Activated naive CD4-positive, alpha-beta T cell treated with anti-CD3 and anti-CD28 coated beads for 36 hours (primary cell): ENCODE measurements at regions not wholly inside any gene's neighbourhood (a gene's known extent, or its start where the extent isn't known, plus 50 kb on each side); places are given as distances from the start of the nearest gene placed in this dataset.

Experiments
- CTCF ChIA-PET: fragments of 350-600 bp; sonication (Branson Sonifier 250); formaldehyde crosslinking; loops from one replicate; lab custom pipeline; 2021; ENCODE audit warnings: antibody characterized with exemption; lab: Charles Lee
- DNase-seq: peaks from one replicate; pipeline ENCODE4 v3.0.0-alpha.2; 2020
- H3K27ac Mint-ChIP-seq: one replicate; pipeline ENCODE4 v1.8.0; 2021; ENCODE audit warnings: mild to moderate bottlenecking, mixed read lengths
- H3K27me3 Mint-ChIP-seq: one replicate; pipeline ENCODE4 v1.8.0; 2021; ENCODE audit warnings: low read depth, mixed read lengths
- H3K36me3 Mint-ChIP-seq: one replicate; pipeline ENCODE4 v1.8.0; 2021; ENCODE audit warnings: low read depth, mixed read lengths
- H3K4me1 Mint-ChIP-seq: one replicate; pipeline ENCODE4 v1.8.0; 2021; ENCODE audit warnings: low read depth, mixed read lengths
- H3K4me3 Mint-ChIP-seq: one replicate; pipeline ENCODE4 v1.8.0; 2021; ENCODE audit warnings: mild to moderate bottlenecking, moderate library complexity, mixed read lengths
- H3K9me3 Mint-ChIP-seq: one replicate; pipeline ENCODE4 v1.8.0; 2021; ENCODE audit warnings: mixed read lengths
- intact Hi-C: fragments of 100-400 bp; cut with micrococcal nuclease; formaldehyde crosslinking; loops from one replicate; pipeline ENCODE4 v1.15.1; 2023

DNA sequence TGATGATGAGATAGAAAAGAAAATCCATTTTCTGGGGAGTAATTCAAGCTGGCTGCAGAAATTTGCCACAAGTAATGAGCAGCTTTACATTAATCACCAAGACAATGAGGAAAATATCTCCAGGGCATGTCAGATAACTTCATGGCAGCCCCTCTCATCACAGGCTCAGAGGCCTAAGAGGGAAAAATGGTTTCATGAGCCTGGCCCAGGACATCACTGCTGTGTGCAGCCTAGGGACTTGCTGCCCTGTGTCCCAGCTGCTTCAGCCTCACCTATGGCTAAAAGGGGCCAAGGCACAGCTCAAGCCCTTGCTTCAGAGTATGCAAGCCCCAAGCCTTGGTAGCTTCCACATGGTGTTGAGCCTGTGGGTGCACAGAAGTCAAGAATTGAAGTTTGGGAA lies 161.7 kb downstream of the OPA1 start:
- CTCF ChIA-PET = interaction anchor here (0.6 to 0.8 kb wide), 2 partner anchors 9 to 42 kb away, joined by 3 to 4 read pairs; no protein-coding TSS in a partner anchor
- peaks cover 20% of the 10 kb centered on the region for H3K9me3 Mint-ChIP-seq
- no peak overlapping the region for H3K4me3 Mint-ChIP-seq
- peaks cover 4% of the 10 kb centered on the region for H3K27me3 Mint-ChIP-seq
- no peak overlapping the region for H3K27ac Mint-ChIP-seq
- intact Hi-C loops = no loop called here
- DNase-seq = no peak
- H3K4me1 Mint-ChIP-seq = no peaks in the 10 kb centered on the region
- H3K36me3 Mint-ChIP-seq = peaks cover 3% of the 10 kb centered on the region

DNA sequence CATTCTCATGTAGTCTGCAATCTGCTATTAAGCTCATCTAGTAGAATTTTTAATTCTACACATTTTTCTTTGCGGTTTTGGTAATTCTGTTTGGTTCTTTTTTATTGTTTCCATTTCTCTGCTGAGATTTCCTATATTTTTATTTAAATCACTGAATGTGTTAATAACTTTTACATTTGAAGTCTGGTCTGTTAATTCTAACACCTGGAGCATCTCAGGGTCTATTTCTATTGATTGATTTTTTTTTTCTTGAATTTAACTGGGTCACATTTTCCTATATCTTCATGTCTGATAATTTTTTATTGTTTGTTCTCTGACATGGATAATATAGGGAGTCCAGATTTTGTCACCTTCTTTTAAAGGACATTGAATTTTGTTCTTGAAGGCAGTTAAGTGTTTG lies 163.5 kb downstream of the OPA1 start:
- H3K27ac Mint-ChIP-seq = no peak overlapping the region
- H3K4me3 Mint-ChIP-seq = no peak overlapping the region
- H3K27me3 Mint-ChIP-seq = peaks cover 2% of the 10 kb centered on the region
- CTCF ChIA-PET = interaction anchor here (1.2 kb wide), 1 partner anchor 944 kb away, joined by 4 read pairs; no protein-coding TSS in a partner anchor
- intact Hi-C loops = no loop called here
- peaks cover 20% of the 10 kb centered on the region for H3K9me3 Mint-ChIP-seq
- H3K4me1 Mint-ChIP-seq = no peaks in the 10 kb centered on the region
- DNase-seq = no peak
- peaks cover 3% of the 10 kb centered on the region for H3K36me3 Mint-ChIP-seq

GRCh38 chr3:193757457-193757856 lies 164.4 kb downstream of the OPA1 start:
- peaks cover 2% of the 10 kb centered on the region for H3K27me3 Mint-ChIP-seq
- CTCF ChIA-PET = interaction anchor here (1.2 kb wide), 1 partner anchor 24 kb away, joined by 3 read pairs; no protein-coding TSS in a partner anchor

DNA sequence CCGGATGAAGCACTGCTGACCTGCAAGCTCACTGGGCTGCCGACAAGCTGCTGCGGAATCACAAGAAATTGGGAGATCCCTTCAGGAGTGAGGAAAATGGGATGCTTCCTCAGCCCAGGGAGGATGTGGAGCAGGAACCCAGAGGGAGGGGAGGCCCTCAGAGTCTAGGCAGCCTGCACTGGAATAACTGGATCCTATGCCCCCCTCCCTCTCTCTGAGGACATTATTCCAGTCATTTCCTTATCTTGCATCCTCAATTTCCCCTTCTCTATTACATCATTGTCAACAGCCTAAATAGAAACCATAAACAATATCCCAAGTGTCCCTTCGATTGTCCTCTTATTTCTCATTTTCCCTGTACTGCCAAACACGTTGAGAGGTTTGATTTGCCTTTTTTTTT lies 169.0 kb downstream of the OPA1 start:
- Mint-ChIP-seq H3K36me3 (peaks cover 3% of the 10 kb centered on the region), H3K27me3 (peaks cover 2% of the 10 kb centered on the region), H3K27ac (no peak overlapping the region), H3K9me3 (peaks cover 12% of the 10 kb centered on the region), H3K4me1 (no peaks in the 10 kb centered on the region), H3K4me3 (no peak overlapping the region)
- intact Hi-C loops = no loop called here
- DNase-seq = no peak
- CTCF ChIA-PET = interaction anchor here (0.7 kb wide), 1 partner anchor 475 kb away, joined by 3 read pairs; no protein-coding TSS in a partner anchor

More at GRCh38 chr3:193757457-193757856, 164.4 kb downstream of the OPA1 start:
- H3K9me3 Mint-ChIP-seq = peaks cover 20% of the 10 kb centered on the region
- no peak for DNase-seq
- no peaks in the 10 kb centered on the region for H3K4me1 Mint-ChIP-seq
- intact Hi-C loops = no loop called here
- peaks cover 3% of the 10 kb centered on the region for H3K36me3 Mint-ChIP-seq
- no peak overlapping the region for H3K4me3 Mint-ChIP-seq
- H3K27ac Mint-ChIP-seq = no peak overlapping the region

DNA sequence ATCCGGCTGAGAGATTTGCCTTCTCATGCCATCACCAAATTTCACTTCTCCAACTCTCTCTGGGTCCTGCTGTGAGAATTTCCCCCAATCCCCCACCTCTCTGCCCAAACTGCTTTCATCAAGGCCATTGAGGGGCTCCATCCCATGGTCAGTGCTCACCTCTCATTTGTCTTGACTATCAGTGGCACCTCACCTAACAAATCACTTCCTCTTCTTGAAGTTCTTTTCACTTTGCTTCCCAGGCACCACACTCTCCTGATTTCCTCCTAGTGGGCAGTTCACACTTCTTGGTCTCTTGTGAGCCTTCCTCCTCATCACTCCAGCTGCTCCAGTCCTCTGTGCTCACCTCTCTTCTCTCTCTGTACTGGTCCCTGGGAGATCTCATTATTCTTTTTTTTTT lies 169.6 kb downstream of the OPA1 start:
- Mint-ChIP-seq H3K36me3 (no peaks in the 10 kb centered on the region), H3K9me3 (peaks cover 5% of the 10 kb centered on the region), H3K27ac (no peak overlapping the region), H3K4me1 (no peaks in the 10 kb centered on the region), H3K27me3 (no peaks in the 10 kb centered on the region), H3K4me3 (no peak overlapping the region)
- no peak for DNase-seq
- CTCF ChIA-PET = interaction anchor here (0.7 kb wide), 2 partner anchors 42 to 474 kb away, joined by 3 to 4 read pairs; no protein-coding TSS in a partner anchor
- intact Hi-C loops = no loop called here

GRCh38 chr3:193764959-193765358 lies 172.0 kb downstream of the OPA1 start:
- Mint-ChIP-seq H3K4me1 (no peaks in the 10 kb centered on the region), H3K4me3 (no peak overlapping the region), H3K27me3 (no peaks in the 10 kb centered on the region), H3K36me3 (no peaks in the 10 kb centered on the region), H3K9me3 (no peaks in the 10 kb centered on the region), H3K27ac (no peak overlapping the region)
- CTCF ChIA-PET = interaction anchor here (1.3 kb wide), 1 partner anchor 34 kb away, joined by 4 read pairs; no protein-coding TSS in a partner anchor
- intact Hi-C loops = no loop called here
- no peak for DNase-seq

- H3K27me3 Mint-ChIP-seq = no peaks in the 10 kb centered on the region
- no peaks in the 10 kb centered on the region for H3K4me1 Mint-ChIP-seq
- intact Hi-C loops = no loop called here
- H3K9me3 Mint-ChIP-seq = no peaks in the 10 kb centered on the region
- CTCF ChIA-PET = interaction anchor here (0.5 to 1.1 kb wide), 2 partner anchors 13 to 635 kb away, joined by 3 read pairs; no protein-coding TSS in a partner anchor
- H3K4me3 Mint-ChIP-seq = no peak overlapping the region
- DNase-seq = no peak
- H3K27ac Mint-ChIP-seq = no peak overlapping the region
- no peaks in the 10 kb centered on the region for H3K36me3 Mint-ChIP-seq
Measured at GRCh38 chr3:193767353-193768069, 174.5 kb downstream of the OPA1 start.

DNA sequence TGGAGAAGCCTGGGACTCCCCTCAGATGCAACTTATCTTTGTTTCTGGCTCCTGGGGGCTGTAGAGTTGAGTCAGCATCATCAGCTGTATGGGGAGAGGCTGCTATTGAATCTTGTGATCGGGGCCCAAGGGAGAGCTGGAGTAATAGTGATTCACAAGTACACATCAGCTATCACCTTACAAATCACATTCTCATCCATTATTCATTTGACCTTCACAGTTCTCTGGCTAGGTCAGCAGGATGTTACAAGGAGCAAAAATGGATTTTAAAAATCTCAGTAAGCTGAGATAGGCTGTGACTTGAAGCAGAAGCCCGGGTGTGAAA lies 175.0 kb downstream of the OPA1 start:
- no peak overlapping the region for H3K27ac Mint-ChIP-seq
- no peak overlapping the region for H3K4me3 Mint-ChIP-seq
- CTCF ChIA-PET = no interaction called here
- no peak for DNase-seq
- H3K4me1 Mint-ChIP-seq = no peaks in the 10 kb centered on the region
- H3K27me3 Mint-ChIP-seq = no peaks in the 10 kb centered on the region
- H3K9me3 Mint-ChIP-seq = no peaks in the 10 kb centered on the region
- intact Hi-C loops = no loop called here
- H3K36me3 Mint-ChIP-seq = no peaks in the 10 kb centered on the region

GRCh38 chr3:193769437-193769836 lies 176.4 kb downstream of the OPA1 start:
- intact Hi-C loops = no loop called here
- Mint-ChIP-seq H3K36me3 (no peaks in the 10 kb centered on the region), H3K27ac (no peak overlapping the region), H3K4me1 (no peaks in the 10 kb centered on the region), H3K9me3 (no peaks in the 10 kb centered on the region), H3K27me3 (no peaks in the 10 kb centered on the region), H3K4me3 (no peak overlapping the region)
- no peak for DNase-seq
- CTCF ChIA-PET = interaction anchor here (0.9 kb wide), 1 partner anchor 200 kb away, joined by 3 read pairs; no protein-coding TSS in a partner anchor

GRCh38 chr3:193771011-193771652 lies 178.1 kb downstream of the OPA1 start:
- peaks cover 1% of the 10 kb centered on the region for H3K4me1 Mint-ChIP-seq
- no peaks in the 10 kb centered on the region for H3K36me3 Mint-ChIP-seq
- CTCF ChIA-PET = no interaction called here
- DNase-seq = no peak
- no peak overlapping the region for H3K4me3 Mint-ChIP-seq
- intact Hi-C loops = no loop called here
- H3K27ac Mint-ChIP-seq = no peak overlapping the region
- H3K9me3 Mint-ChIP-seq = no peaks in the 10 kb centered on the region
- no peaks in the 10 kb centered on the region for H3K27me3 Mint-ChIP-seq

DNA sequence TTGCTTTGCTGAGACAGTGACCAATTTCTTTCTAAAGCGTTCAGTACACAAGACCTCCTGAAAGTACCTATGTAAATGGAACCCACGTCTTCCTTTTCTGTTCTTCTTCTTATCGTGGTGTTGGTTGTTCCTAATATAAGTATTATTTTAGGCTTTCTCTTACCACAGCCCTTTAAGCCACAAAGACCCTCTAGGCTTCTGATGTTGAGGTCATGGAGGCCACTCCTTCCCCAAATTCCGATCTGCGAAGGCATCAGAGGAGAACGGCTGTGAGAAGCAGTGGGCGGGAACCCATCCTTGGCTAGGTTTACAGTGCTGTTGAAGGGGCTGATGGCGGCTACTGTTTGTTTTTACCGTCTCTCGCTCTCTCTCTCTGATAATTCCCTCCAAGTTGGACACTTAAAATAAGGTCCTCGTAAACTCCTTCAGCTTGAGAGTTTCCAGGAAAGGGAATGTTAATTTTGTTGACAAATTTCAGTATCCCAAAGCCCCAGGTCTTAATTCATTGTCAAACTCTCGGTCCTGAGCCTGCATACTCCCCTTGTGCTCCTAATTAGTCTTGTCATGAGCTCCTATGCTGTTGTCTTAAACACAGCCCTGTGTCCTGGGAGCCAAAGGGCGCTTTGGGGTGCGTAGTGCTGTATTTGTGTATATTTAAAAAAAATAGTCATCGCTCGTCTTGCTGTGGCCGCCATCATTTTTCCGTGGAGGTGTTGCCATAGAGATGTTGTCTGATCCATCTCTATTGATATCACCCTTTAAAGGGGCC lies 178.8 kb downstream of the OPA1 start:
- no peak overlapping the region for H3K27ac Mint-ChIP-seq
- CTCF ChIA-PET = no interaction called here
- intact Hi-C loops = no loop called here
- no peak for DNase-seq
- no peaks in the 10 kb centered on the region for H3K27me3 Mint-ChIP-seq
- H3K4me1 Mint-ChIP-seq = peaks cover 8% of the 10 kb centered on the region
- H3K9me3 Mint-ChIP-seq = no peaks in the 10 kb centered on the region
- no peaks in the 10 kb centered on the region for H3K36me3 Mint-ChIP-seq
- no peak overlapping the region for H3K4me3 Mint-ChIP-seq

DNA sequence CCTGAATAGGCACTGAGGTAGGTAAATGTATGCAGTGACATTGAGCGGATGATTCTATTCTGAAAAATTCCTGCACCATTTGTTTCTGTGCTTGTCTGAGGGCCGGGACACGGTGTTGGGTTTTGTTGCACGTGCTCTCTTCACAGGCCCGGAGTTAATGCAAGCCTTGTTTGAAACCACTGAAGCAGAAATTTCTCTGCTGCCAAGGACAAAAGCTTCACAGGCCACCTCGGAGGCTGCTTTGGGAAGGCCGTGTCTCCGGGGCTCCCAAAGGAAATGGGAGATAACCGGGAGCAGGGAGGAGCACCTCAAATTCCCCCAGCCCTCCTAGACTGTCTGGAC lies 179.4 kb downstream of the OPA1 start:
- no peak overlapping the region for H3K27ac Mint-ChIP-seq
- CTCF ChIA-PET = no interaction called here
- no peaks in the 10 kb centered on the region for H3K27me3 Mint-ChIP-seq
- H3K4me3 Mint-ChIP-seq = no peak overlapping the region
- intact Hi-C loops = no loop called here
- no peak for DNase-seq
- H3K36me3 Mint-ChIP-seq = no peaks in the 10 kb centered on the region
- peaks cover 9% of the 10 kb centered on the region for H3K4me1 Mint-ChIP-seq
- H3K9me3 Mint-ChIP-seq = no peaks in the 10 kb centered on the region
